CD4-positive, alpha-beta T cell (primary cell): ENCODE measurements at regions not wholly inside any gene's neighbourhood (a gene's known extent, or its start where the extent isn't known, plus 50 kb on each side); places are given as distances from the start of the nearest gene placed in this dataset.

ENCODE experiments used
- ATAC-seq: fragments of 200-7000 bp; cut with Tn5 transposase; one replicate; pipeline ENCODE4 v1.10.0; 2022; ENCODE audit warnings: mild to moderate bottlenecking; ENCODE audit not compliant: poor library complexity
- CTCF ChIA-PET: fragments of 350-600 bp; sonication (Branson Sonifier 250); formaldehyde crosslinking; loops from one replicate; lab custom pipeline; 2021; ENCODE audit warnings: antibody characterized with exemption, inconsistent platforms; lab: Charles Lee
- POLR2A ChIA-PET: fragments of 350-600 bp; sonication (Branson Sonifier 250); formaldehyde crosslinking; loops from one replicate; lab custom pipeline; 2021; ENCODE audit warnings: antibody characterized with exemption, inconsistent platforms; lab: Charles Lee
- DNase-seq, 14 experiments: peaks; one replicate each; pipeline ENCODE4 v3.0.0-alpha.2; 2013 to 2020; ENCODE audit warnings: mixed read lengths in 2 of 14
- H3K27ac ChIP-seq, 2 donors: one replicate each; pipeline versions ENCODE4 v1.5.1 to v1.7.0; 2013; ENCODE audit warnings: low read length in 2 of 2, low read depth in 1 of 2, mild to moderate bottlenecking in 1 of 2
- H3K27me3 ChIP-seq, 2 experiments: 1 replicate in 1 of 2; 2 replicates in 1 of 2; pipeline versions ENCODE4 v1.6.1 to v1.7.0; 2013; ENCODE audit warnings: low read length in 2 of 2, control low read depth in 1 of 2, mild to moderate bottlenecking in 1 of 2, moderate library complexity in 1 of 2; ENCODE audit not compliant: insufficient read depth in 2 of 2, control insufficient read depth in 1 of 2
- H3K36me3 ChIP-seq: one replicate; pipeline ENCODE4 v1.6.1; 2013; ENCODE audit warnings: low read length, control low read depth; ENCODE audit not compliant: insufficient read depth
- H3K4me1 ChIP-seq: one replicate; pipeline ENCODE4 v1.6.1; 2013; ENCODE audit warnings: low read length, control low read depth; ENCODE audit not compliant: insufficient read depth
- H3K4me3 ChIP-seq: one replicate; pipeline ENCODE4 v1.5.1; 2013; ENCODE audit warnings: mild to moderate bottlenecking, low read length, moderate library complexity
- H3K9me3 ChIP-seq, 2 experiments: 1 replicate in 1 of 2; 2 replicates in 1 of 2; pipeline versions ENCODE4 v1.6.1 to v1.7.0; 2013; ENCODE audit warnings: low read length in 2 of 2, mild to moderate bottlenecking in 2 of 2, control low read depth in 1 of 2, moderate library complexity in 1 of 2; ENCODE audit not compliant: control insufficient read depth in 1 of 2, insufficient read depth in 1 of 2
- H3K27ac Mint-ChIP-seq: one replicate; pipeline ENCODE4 v1.8.0; 2020; ENCODE audit warnings: mixed read lengths
- H3K27me3 Mint-ChIP-seq: one replicate; pipeline ENCODE4 v1.8.0; 2021; ENCODE audit warnings: mixed read lengths
- H3K36me3 Mint-ChIP-seq: one replicate; pipeline ENCODE4 v1.8.0; 2021; ENCODE audit warnings: low read depth, mixed read lengths
- H3K4me1 Mint-ChIP-seq: one replicate; pipeline ENCODE4 v1.8.0; 2021; ENCODE audit warnings: low read depth, mixed read lengths
- H3K4me3 Mint-ChIP-seq: one replicate; pipeline ENCODE4 v1.8.0; 2020; ENCODE audit warnings: mild to moderate bottlenecking, mixed read lengths
- H3K9me3 Mint-ChIP-seq: one replicate; pipeline ENCODE4 v1.8.0; 2020; ENCODE audit warnings: mixed read lengths
- intact Hi-C, 2 experiments: fragments of 100-400 bp; cut with DNase I in 1 of 2; cut with micrococcal nuclease in 1 of 2; formaldehyde crosslinking; loops; one replicate each; pipeline versions ENCODE4 v1.15.1 to v1.9.0; 2023 to 2025; cut with DNase I, micrococcal nuclease
- TF ChIP-seq, protein P1 (sequence below): fragments of 200-600 bp; IDR thresholded peaks from one replicate; pipeline ENCODE4 v1.8.0; 2022; ENCODE audit warnings: antibody characterized with exemption, mild to moderate bottlenecking

DNA sequence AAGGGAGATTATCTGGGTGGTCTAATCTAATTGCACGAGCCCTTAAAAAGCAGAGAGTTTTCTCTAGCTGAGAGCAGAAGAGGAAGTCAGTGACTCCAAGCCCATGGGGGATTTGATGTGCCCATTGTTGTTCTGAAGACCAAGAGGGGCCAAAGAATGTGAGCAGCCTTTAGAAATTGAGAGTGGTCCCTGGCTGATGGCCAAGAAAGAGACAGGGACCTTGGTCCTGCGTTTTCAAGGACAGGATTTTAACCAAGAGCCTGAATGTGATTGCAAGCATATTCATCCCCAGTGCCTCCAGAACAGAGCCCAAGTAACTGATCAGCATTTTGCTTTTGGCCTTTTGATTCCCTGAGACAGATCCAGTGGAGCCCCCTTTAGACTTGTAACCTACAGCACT lies 1353.9 kb downstream of the AACS start:
- CTCF ChIA-PET = no interaction called here
- H3K36me3 Mint-ChIP-seq = no peaks in the 10 kb centered on the region

DNA sequence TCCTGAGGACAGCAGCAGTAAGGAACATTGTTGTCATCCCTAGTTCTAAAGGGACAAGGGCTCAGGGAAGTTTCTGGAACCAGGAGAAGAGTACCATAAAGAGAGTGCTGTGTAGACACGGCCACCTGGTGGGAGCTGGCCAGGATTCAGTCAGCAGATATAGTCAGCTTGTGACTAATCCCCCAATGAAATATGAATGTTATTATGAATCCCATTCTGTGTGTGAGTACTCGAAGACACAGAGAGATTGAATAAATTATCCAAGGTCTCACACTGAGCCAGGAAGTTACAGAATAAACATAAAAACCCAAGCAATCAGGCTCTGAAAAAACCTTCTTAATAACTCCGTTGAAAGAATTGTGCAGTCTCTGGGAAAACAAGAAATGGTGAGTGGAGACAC lies 1359.5 kb downstream of the AACS start:
- Mint-ChIP-seq H3K36me3 (no peaks in the 10 kb centered on the region), H3K4me1 (no peaks in the 10 kb centered on the region), H3K27ac (no peak overlapping the region), H3K27me3 (no peaks in the 10 kb centered on the region), H3K9me3 (peaks cover 4% of the 10 kb centered on the region), H3K4me3 (no peak overlapping the region)
- no peaks in the 10 kb centered on the region for H3K36me3 ChIP-seq
- DNase-seq = no peak
- ChIA-PET POLR2A (no interaction called here), CTCF (no interaction called here)
- TF ChIP-seq, protein P1, sequence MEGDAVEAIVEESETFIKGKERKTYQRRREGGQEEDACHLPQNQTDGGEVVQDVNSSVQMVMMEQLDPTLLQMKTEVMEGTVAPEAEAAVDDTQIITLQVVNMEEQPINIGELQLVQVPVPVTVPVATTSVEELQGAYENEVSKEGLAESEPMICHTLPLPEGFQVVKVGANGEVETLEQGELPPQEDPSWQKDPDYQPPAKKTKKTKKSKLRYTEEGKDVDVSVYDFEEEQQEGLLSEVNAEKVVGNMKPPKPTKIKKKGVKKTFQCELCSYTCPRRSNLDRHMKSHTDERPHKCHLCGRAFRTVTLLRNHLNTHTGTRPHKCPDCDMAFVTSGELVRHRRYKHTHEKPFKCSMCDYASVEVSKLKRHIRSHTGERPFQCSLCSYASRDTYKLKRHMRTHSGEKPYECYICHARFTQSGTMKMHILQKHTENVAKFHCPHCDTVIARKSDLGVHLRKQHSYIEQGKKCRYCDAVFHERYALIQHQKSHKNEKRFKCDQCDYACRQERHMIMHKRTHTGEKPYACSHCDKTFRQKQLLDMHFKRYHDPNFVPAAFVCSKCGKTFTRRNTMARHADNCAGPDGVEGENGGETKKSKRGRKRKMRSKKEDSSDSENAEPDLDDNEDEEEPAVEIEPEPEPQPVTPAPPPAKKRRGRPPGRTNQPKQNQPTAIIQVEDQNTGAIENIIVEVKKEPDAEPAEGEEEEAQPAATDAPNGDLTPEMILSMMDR = no peak
- ATAC-seq = no peak
- H3K27me3 ChIP-seq = no peaks in the 10 kb centered on the region
- no peaks in the 10 kb centered on the region for H3K4me1 ChIP-seq
- no peak overlapping the region for H3K27ac ChIP-seq
- no peak overlapping the region for H3K4me3 ChIP-seq
- intact Hi-C loops = no loop called here
- H3K9me3 ChIP-seq = peaks cover 0 to 4% of the 10 kb centered on the region in 2 experiments

More for the DNA sequence above, 1353.9 kb downstream of the AACS start:
- Mint-ChIP-seq H3K9me3 (peaks cover 2% of the 10 kb centered on the region), H3K27ac (no peak overlapping the region), H3K4me3 (no peak overlapping the region), H3K4me1 (no peaks in the 10 kb centered on the region), H3K27me3 (no peaks in the 10 kb centered on the region)
- Histone ChIP-seq H3K9me3 (peaks cover 0 to 4% of the 10 kb centered on the region in 2 experiments), H3K27ac (no peak overlapping the region), H3K36me3 (no peaks in the 10 kb centered on the region), H3K27me3 (no peaks in the 10 kb centered on the region), H3K4me3 (no peak overlapping the region), H3K4me1 (no peaks in the 10 kb centered on the region)
- ATAC-seq (no peak), DNase-seq (no peak)
- TF ChIP-seq, protein P1 = no peak
- intact Hi-C loops = no loop called here
- POLR2A ChIA-PET = no interaction called here

DNA sequence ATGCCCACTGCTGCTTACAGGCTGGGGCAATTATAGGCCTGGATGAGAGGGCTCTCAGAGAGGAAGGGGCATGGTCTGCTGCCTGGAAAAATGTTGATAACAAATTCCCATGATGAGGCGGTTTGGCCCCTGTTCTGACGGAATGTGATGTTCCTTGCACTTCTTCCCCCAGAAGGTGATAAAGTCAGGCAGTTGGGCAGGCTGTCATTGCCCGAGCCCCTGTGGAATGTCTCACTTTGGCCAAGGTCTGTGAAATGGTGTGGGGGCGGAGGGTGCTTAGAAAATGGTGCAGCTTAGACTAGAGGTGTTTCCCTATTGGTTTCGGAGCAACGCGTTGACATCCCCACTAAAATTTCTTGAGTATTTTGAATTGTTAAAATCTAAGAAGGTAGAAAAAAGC lies 1360.0 kb downstream of the AACS start:
- CTCF ChIA-PET = no interaction called here
- Histone ChIP-seq H3K9me3 (peaks cover 0 to under 1% of the 10 kb centered on the region in 2 experiments), H3K27ac (no peak overlapping the region), H3K4me3 (no peak overlapping the region), H3K4me1 (no peaks in the 10 kb centered on the region), H3K36me3 (no peaks in the 10 kb centered on the region), H3K27me3 (no peaks in the 10 kb centered on the region)
- H3K4me3 Mint-ChIP-seq = no peak overlapping the region
- H3K9me3 Mint-ChIP-seq = peaks cover 4% of the 10 kb centered on the region
- DNase-seq (no peak), ATAC-seq (no peak)
- TF ChIP-seq, protein P1 = no peak
- no peak overlapping the region for H3K27ac Mint-ChIP-seq
- no peaks in the 10 kb centered on the region for H3K27me3 Mint-ChIP-seq
- no peaks in the 10 kb centered on the region for H3K36me3 Mint-ChIP-seq
- intact Hi-C loops = no loop called here
- POLR2A ChIA-PET = no interaction called here
- no peaks in the 10 kb centered on the region for H3K4me1 Mint-ChIP-seq
